ENCODE measurements at regions not wholly inside any gene's neighbourhood (a gene's known extent, or its start where the extent isn't known, plus 50 kb on each side); places are given as distances from the start of the nearest gene placed in this dataset.

DNA sequence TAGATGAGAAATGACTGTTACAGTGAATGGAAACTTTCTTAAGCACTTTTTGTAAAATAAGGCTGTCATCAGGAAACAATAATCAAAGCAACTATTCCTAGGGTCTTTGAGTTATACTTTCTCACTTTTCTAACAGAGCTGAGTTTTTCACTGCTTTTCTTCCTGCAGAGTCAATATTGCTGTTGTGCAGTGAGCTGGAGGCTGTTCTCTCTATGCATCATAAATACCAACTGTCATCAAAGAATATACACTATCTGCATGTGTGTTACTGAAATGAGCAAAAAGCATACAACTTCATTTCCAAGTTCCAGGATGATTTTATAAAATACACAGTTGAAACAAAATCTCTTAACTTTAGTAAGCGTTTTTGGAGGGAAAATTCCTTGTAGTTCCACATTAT lies 110.4 kb upstream of the CPSF6 start:
- DNase-seq (ENCODE audit: low read depth) = no peak

DNA sequence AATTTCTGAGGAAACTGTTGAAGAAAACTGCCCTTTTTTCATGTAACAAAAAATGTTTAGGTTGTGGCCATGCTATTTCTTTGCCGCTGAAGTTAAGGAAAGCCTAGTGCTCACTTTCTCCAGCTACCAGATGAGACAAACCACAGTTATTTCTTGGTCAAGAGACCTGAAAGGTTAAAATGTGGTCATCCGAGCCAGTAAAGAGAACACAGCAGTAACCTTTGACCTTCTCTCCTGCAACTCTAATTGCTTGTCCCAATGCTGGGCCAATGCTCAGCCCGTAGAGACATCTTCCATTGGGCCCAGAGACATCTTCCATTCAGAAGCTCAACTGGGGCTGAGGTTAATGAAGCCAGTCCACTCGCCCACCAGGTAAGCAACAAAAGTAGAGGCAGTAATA lies 109.8 kb upstream of the CPSF6 start:
- no peak for DNase-seq (ENCODE audit: low read depth)

DNA sequence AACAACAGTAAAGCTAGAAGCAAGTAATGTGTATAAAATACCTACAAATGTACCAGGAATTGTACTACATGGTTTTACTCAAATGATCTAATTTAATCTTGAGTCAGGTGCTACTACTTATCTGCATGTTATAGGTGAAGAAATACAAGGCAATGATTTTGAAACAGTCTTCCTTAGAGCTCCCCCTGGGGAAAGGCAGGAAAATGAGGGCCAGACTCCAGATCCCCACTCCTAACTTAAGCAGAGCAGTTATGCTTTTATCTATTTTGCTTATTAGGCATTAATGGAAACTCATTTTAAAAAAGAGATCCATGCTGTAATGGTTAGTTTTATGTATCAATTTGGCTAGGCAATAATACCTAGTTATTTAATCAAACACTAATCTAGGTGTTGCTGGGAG lies 109.3 kb upstream of the CPSF6 start:
- DNase-seq (ENCODE audit: low read depth) = no peak

DNA sequence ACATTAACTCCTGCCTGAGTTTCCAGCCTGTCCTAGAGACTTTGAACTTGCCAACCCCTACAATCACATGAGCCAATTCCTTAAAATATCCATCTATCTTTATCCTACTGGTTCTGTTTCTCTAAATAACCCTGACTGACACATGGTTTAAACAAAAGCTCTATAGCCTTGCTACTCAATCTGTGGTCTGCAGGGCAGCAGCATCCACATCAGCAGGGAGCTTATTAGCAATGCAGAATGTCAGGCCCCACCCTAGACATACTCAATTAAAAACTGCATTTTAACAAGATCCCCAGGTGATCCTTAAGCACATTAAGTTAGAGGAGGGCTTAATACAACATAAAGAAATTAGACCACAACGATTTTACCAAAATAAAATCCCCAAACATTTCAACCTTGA lies 108.3 kb upstream of the CPSF6 start:
- peak; percentile 44 for DNase-seq (ENCODE audit: low read depth)

DNA sequence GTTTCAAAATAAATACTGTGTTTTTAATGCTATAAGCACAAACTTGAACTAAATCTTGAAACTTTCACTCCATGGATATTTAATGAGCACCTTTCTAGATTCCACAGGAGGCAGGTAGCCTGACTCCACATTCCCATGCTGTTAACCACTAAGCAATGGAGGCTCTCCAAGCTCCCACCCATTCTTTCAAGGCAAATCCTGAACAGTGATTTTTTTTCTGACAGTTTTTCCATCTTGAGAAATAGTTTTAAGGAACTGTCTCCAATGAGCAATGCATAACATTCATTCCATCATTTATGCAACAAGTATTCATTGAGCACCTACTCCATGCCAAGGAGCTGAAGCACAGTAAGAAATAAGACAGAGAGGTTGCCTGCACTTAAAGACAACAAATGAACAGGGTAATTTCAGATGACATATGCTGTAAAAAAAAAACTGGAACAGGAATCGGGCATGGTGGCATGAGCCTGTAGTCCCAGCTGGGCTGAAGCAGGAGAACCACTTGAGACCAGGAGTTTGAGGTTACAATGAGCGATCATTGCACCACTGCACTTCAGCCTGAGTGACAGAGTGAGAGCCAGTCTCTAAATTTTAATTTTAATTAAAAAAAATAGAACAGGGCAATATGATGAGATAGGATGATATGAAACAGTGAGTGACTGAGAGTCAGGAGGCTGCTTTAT lies 102.3 kb upstream of the CPSF6 start:
- no peak for DNase-seq (ENCODE audit: low read depth)

DNA sequence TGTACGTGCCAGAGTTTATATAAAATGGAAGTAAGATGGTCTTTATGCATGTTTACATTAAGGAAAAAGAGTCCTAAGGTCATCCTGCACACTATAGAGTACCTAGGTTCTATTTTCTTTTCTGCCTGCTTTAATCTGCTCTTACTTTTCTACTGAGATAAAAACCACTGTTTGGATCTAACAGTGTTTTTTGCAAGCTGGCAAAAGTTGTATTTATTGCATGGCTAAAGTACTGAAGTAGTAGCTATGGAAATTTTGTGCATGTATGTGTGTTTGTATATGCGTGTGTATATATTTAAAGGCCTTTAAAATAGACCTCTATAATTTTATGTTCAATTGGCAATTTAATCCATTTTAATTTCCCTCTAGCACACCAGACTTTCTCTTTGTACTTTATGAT lies 98.3 kb upstream of the CPSF6 start:
- no peak for DNase-seq (ENCODE audit: low read depth)

DNA sequence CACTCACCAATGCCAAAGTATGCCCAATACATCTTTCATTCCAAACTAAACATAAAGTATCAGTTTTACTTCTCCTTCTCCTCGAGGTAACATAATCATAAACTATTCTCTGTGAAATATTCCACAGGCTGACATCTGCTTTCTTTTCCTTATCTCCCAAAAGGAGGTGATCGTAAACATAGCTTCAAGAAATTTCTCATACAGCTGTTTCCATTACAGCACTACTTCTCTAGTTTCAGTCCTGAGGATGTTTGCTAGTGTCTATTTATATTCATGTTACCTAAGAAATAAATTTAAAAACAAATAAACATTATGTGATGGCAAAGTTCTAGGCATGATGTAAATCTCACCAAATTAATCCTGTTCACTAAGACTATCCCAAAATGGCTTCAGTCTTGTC lies 90.1 kb upstream of the CPSF6 start:
- DNase-seq (ENCODE audit: low read depth) = no peak

DNA sequence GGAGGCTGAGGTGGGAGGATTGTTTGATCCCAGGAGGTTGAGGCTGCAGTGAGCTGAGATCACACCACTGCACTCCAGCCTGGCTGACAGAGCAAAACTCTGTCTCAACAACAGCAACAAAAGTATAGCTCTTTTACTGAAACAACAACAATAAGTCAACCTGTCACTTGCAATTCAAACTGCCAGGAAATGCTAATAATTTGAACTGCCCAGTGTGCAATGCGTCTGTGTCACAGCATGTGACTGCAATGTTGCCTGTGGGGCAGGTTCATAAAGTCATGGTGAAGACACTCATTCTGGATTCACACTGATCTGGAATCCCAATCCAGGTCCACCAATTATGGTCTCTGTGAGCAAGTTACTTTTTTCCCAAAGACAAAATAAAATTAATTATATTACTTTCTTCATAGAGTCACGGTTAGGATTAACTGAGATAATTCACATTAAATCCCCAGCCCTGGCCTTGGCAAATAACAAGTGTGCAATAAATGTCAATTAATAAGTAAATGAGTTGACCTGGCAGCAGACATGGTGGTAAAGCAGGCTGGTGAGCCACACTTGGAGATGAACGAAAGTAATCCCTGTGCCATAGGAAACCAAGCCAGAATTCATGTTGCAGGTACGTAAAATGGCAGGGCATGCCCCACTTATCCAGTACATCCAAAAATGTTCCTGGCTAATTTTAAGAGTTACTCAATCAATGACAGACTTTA lies 89.1 kb upstream of the CPSF6 start:
- no peak for DNase-seq (ENCODE audit: low read depth)

DNA sequence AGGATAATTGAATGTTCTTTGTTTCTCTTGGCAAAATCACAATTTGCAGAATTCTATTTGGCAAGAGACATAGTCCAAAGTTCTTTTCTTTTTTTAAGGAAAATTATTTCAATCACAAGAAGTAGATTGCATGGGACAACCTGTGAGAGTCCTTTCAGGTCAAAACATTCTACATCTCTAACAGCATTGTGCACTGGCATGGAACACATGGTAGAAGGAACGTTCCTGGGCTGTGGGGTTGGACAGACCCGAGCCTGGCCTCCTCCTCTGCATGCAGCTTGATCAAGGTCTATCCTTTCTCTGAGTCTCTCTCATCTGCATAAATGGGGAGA lies 88.6 kb upstream of the CPSF6 start:
- DNase-seq (ENCODE audit: low read depth) = no peak

DNA sequence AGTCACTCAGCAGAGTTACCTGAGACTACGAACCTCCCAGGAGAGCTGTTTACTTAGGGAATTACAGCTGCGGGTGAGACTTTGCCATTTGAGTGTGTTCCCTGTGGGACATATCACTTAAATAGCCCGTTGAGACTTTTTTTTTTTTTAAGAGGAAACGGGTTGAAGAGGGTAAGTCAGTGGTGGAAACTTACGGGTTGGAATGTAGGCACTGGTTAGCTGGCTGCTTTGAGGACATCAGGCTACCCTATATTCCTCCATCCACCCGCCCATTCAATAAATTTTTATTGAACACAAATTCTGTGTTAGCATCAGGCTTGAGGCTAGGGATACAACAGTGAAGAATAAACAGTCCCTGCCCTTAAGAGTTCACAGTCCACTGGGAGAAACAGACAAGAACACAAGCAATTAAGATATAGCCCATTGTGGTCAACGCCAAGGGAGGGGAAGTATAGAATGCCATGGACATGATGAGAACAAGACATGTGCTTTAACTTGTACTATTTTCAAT lies 88.1 kb upstream of the CPSF6 start:
- no peak for DNase-seq (ENCODE audit: low read depth)

DNA sequence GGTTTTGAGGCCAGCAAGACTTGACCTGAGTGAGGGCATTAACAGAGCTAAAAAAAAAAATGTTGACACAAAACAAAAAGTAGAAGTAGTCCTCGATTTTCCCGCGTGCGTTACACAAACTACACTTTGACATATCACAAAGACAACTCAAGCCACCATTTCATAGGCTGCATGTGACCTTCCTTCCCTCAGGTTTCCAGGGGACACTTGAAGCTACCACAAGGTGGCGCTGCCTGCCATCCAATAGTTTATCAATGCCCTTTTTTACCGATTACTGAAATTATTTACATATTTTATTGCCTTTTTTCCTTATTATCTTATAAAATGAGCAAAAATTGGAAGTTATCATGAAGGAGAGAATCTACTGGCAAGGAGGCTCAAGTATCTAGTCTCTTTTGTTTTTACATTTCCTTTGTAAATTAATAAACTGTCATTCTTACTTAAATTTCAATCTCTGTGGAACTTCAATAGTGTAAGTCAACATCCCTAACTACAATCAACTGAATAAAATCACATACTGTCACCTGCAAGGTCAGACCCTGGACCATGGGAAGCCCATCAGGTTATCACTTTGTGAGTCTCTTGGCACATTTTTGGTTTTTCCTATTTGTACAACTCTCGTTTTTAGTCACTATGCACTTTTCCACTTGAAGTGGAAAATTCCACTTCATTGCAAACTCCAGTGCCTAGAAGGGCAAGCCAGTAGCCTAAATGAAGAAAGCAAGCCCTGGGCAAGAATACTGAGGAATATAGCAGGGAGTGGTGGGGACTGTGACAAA lies 84.6 kb upstream of the CPSF6 start:
- peak; percentile 60 for DNase-seq (ENCODE audit: low read depth)

DNA sequence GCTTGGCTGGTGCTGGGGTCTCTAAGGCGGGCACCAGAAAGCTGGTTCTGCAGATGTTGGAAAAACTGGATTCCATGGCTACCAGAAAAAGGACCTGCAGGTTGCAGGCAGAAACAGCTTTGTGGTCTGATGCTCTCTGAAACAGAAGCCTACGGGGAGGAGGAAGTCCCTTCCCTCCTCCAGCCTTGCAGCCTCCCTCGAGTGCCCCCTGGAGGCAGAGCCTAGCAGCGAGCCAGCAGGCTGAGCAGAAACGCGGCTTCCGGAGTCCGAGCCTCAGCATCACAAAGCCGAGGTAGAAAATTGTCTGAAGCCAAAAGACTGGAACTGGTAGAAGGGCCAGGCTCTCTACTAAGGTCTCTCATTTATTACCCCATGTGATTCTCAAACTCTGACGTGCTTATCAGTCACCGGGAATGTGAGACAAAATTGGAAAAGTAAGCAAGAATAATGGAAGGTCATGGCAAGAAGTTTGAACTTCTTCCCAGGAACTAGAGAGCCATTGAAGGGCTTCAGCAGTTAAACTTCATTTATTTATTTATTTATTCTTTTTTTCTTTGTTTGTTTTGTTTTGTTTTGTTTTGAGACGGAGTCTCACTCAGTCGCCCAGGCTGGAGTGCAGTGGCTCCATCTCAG lies 82.2 kb upstream of the CPSF6 start:
- DNase-seq (ENCODE audit: low read depth) = peak; percentile 81

DNA sequence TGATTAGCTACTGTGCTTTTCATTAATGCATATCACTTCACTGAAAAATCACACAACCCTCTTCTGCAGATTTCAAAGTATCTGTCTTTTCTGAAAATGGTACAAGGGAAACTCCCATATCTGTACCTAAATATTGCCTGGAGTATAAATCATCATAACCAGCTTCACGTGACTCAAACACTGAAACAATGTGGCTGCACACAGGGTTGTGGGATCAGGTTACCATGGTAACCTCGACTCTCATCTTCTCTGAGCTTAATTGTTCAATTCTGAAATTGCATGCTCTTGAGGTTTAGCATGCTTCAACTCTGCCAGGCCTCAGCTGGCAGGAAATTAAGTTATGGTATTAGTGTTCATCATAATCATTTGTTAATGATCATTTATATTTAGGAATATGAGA lies 77.5 kb upstream of the CPSF6 start:
- peak; percentile 12 for DNase-seq (ENCODE audit: low read depth)

DNA sequence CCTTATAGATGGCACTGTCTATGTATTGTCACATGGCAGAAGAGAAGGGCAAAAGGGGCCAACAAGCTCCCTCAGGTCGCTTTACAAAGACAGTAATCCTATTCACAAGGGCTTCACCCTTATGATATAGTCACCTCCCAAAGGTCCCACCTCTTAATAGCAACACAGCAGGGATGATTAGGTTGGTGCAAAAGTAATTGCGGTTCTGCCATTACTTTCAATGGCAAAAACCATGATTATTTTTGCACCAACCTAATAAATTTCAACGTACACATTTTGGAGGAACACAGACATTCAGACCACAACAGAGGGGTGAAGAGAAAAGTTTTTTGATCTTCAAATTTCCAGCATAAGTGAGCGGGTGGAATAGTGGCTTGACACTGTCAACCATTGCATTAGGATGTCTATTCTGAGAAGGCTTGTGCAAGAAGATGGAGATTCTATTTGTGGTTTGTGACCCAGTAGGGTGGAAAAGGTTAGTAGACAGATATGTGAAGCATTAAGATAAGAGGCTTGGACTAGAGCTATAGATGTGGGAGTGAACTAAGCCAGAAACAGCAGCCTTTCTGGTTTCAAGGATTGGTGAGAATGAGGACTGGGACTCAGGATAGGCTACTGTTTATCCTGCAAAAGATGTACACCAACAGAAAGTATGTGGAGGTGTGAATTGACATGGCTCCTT lies 75.5 kb upstream of the CPSF6 start:
- no peak for DNase-seq (ENCODE audit: low read depth)

DNA sequence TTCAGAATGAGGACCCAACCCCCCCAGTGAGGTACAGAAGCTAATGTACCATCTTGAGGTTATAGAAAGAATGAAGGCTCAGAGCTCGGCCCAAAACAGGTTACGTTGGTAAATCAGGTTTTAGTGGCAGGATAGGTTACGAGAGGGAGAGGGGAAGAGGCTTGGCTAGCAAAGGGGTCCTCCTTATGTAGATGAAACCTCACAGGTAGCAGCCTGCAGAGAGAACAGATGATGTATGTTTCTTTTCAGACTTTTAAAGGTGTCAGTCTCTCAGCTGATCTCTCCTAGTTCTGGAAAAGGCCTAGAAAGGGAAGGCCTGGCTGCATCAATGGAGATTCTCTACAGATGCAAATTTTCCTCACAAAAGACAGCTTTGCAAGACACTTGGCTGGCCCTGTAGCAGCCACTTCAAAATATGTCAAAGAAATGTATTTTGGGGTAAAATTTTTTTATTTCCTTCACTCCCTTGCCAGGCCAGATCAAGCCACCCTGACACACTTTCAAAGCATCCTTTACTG lies 71.7 kb upstream of the CPSF6 start:
- no peak for DNase-seq (ENCODE audit: low read depth)

DNA sequence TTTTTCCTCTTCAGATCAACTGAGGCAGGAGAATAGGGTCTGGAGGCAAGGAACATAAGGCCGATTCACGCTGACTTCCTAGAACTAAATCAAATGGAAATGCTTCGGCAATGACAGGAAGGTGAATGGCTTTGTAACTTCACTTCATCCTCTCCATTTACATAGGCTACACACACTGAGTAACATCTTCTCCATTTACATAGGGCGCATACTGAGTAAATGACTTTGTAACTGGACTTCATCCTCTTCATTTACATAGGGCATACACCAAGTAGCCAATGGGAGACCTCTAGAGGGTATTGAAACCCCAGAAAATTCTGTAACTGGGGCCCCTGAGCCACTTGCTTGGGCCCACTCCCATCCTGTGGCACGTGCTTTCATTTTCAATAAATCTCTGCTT lies 71.0 kb upstream of the CPSF6 start:
- DNase-seq (ENCODE audit: low read depth) = no peak

DNA sequence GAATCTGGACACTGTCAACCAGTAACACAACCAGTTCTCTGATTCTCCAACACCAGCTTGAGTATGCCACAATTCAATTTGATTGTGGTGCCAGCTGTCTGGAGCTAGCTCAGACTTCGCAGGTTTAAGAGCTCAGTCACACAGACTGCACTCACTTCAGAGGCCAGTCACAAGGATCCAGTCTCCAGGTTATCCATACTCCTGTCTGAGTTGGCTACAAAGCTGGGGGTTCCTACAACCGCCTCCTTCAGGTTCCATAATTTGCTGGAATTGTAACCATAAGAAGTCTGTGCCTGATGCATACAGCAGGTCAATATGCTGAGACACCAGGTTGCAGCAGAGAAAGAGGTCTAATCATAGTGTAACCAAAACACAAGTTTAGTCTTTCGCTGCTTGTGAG lies 70.5 kb upstream of the CPSF6 start:
- DNase-seq (ENCODE audit: low read depth) = no peak

DNA sequence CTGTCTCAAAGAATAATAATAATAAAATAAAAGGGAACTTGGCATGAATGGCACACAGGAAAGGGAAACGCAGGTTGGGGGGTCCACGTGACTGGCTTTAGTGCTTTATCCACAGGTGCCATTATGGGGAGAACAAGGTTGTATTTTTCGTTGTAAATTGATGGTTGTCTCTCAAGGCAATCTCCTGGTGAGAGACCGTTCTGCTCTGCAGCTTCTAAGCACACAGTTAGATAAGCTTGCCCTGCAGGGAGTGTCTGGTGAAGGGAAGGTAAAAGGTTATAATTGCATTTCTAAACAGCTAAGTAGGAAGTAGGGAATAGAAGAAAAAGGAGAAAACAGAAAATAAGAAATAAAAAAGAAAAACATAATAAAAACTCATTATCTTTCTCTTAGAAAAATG lies 69.1 kb upstream of the CPSF6 start:
- DNase-seq (ENCODE audit: low read depth) = no peak

DNA sequence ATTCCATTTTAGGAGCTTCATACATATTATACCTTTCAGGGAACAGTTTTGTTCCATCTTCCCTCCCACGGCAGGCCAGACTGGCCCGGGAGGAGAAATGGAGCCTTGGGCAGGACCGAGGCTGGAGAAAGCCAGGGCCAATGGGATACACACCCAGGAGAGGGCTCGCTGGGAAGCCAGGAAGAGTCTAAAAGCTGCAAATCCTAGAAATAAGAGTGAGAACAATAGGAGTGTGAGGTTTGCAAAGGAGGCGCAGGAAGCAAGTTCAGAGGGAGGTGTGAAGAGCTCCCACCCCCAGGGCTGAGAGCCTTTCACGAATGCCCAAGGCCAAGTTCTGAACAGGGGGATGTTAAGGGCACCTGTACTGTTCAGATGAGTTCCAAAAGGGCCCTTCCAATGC lies 67.5 kb upstream of the CPSF6 start:
- no peak for DNase-seq (ENCODE audit: low read depth)

DNA sequence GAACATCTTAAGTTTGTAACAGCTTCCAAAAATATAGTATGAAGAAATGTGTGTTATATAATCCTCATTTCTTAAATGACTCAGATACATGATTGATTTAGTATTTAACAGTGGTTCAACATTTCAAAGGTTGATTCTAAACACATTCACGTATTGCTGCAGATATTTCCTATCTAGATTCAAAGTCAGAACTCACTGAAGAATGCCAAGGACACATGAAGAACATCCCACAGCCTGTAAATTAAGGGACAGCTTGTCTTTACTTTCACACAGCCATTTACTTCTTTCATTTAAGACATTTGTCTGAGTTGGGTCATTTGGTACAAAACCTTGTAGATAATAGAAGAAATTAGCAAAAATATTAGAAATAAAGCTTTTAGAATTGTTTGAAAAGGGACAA lies 66.9 kb upstream of the CPSF6 start:
- DNase-seq (ENCODE audit: low read depth) = no peak

DNA sequence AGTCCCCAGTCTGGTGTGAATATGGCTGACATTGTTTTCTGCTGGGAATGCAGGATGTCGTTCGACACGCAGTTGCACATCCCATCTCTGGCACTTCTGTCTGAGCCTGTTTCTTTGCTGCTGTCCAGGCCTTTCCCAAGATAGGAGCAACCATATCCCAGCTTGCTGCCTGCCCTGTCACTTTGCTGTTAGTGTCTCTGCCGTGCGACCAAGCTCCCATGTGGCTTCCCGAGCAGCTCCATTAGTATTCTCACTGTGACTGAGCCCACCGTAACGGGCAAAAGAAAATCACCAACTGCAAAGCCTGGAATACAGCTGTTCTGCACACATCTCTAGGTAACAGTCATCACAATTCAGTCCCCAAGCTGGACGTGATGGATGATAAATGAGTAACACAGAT lies 66.0 kb upstream of the CPSF6 start:
- DNase-seq (ENCODE audit: low read depth) = peak; percentile 13

All from myocyte (in vitro differentiated cells).